ENCODE measurements at regions not wholly inside any gene's neighbourhood (a gene's known extent, or its start where the extent isn't known, plus 50 kb on each side); places are given as distances from the start of the nearest gene placed in this dataset.

DNA sequence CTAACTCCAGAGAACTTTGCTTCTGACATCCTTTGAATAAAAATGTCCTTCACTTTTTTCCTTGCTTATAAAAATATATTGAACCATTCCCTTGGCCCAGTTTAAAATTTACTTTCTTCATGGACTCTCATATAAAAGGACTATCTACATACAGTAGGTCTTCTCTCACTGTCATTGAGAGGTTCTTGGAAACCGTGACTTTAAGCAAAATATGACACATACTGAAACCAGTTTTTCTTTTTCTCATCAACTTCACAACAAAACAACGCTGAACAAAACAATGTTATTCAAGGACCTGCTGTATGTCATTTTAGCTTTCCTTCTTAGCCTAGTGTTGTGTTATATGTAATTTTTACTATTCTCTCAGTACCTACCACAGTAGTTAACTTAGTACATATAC lies 496.8 kb downstream of the CENPC start (continued):
- TF ChIP-seq, protein P1, sequence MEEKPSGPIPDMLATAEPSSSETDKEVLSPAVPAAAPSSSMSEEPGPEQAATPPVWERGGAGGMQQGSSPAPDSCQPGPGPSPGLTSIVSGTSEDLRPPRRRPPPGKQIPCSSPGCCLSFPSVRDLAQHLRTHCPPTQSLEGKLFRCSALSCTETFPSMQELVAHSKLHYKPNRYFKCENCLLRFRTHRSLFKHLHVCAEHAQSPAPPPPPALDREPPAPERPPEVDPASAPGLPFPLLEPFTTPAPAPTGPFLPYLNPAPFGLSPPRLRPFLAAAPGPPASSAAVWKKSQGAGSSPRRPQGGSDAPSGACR (CRISPR knock-in tag; IDR thresholded peaks at IDR 0.05) = no peak
- TF ChIP-seq MBNL3 (CRISPR knock-in tag; conservative IDR thresholded peaks at IDR 0.05) (no peak), ETV5 (CRISPR knock-in tag; IDR thresholded peaks at IDR 0.05; ENCODE audit: borderline replicate concordance) (no peak)
- TF ChIP-seq, protein P2, sequence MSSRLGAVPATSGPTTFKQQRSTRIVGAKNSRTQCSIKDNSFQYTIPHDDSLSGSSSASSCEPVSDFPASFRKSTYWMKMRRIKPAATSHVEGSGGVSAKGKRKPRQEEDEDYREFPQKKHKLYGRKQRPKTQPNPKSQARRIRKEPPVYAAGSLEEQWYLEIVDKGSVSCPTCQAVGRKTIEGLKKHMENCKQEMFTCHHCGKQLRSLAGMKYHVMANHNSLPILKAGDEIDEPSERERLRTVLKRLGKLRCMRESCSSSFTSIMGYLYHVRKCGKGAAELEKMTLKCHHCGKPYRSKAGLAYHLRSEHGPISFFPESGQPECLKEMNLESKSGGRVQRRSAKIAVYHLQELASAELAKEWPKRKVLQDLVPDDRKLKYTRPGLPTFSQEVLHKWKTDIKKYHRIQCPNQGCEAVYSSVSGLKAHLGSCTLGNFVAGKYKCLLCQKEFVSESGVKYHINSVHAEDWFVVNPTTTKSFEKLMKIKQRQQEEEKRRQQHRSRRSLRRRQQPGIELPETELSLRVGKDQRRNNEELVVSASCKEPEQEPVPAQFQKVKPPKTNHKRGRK (CRISPR knock-in tag; IDR thresholded peaks at IDR 0.05) = no peak

DNA sequence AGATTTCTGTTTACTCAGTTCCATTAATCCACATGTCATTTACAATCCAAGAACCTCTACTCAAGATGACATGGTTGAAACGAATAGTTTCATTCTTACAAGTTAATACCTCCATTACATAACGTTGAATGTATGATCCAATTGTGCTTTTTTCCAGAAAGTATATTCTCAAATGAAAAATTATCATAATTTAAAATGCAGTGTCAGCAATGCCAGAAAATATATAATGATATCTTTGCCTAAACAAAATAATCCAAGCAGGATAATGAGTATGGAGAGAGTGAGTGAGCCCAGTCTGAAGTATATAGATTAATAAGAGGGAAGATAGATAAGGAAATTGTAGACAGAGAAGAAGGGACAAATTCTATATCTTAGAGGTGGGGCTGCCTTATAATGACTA lies 505.0 kb downstream of the CENPC start:
- no peak for DNase-seq (ENCODE audit: low spot score)
- H3K9ac ChIP-seq (ENCODE audit: insufficient read depth, low read depth, low read length) = no peak overlapping the region
- WGBS (ENCODE audit: low lambda C conversion rate) = 1% methylated on average over 2 of the region's 2 CpGs
- FAIRE-seq = no peak
- no peaks in the 10 kb centered on the region for H3K36me3 ChIP-seq (replicated peaks in 1 of 2; ENCODE audit: control insufficient read depth in 1 of 2, insufficient read depth in 2 of 2, low read length in 2 of 2)
- intact Hi-C loops (cut with micrococcal nuclease; ENCODE audit: unreplicated experiment) (no loop called here), in situ Hi-C loops (cut with HindIII; ENCODE audit: extremely low pct_ligation_motif_present, low pct_unique_long_range_greater_than_20kb) (no loop called here)
- TF ChIP-seq PRMT3 (CRISPR knock-in tag; IDR thresholded peaks at IDR 0.05; ENCODE audit: borderline replicate concordance, low read depth) (no peak), KMT2A (CRISPR knock-in tag; IDR thresholded peaks at IDR 0.05) (no peak), RELA (CRISPR knock-in tag; IDR thresholded peaks at IDR 0.05) (no peak), MAFF (IDR thresholded peaks at IDR 0.05; ENCODE audit: low read depth, low read length) (peak; percentile 75), SAP130 (CRISPR knock-in tag; IDR thresholded peaks at IDR 0.05; ENCODE audit: low read depth) (no peak), MAFK (conservative IDR thresholded peaks at IDR 0.05 in 1 of 2, IDR thresholded peaks at IDR 0.05 in 1 of 2; ENCODE audit: low read length in 2 of 2) (peak in 1 of 2 experiments; percentile 83; a peak in 3 of 4 replicates)
- TF ChIP-seq, protein P3, sequence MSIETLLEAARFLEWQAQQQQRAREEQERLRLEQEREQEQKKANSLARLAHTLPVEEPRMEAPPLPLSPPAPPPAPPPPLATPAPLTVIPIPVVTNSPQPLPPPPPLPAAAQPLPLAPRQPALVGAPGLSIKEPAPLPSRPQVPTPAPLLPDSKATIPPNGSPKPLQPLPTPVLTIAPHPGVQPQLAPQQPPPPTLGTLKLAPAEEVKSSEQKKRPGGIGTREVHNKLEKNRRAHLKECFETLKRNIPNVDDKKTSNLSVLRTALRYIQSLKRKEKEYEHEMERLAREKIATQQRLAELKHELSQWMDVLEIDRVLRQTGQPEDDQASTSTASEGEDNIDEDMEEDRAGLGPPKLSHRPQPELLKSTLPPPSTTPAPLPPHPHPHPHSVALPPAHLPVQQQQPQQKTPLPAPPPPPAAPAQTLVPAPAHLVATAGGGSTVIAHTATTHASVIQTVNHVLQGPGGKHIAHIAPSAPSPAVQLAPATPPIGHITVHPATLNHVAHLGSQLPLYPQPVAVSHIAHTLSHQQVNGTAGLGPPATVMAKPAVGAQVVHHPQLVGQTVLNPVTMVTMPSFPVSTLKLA (IDR thresholded peaks at IDR 0.05) = no peak
- TF ChIP-seq, protein P4, sequence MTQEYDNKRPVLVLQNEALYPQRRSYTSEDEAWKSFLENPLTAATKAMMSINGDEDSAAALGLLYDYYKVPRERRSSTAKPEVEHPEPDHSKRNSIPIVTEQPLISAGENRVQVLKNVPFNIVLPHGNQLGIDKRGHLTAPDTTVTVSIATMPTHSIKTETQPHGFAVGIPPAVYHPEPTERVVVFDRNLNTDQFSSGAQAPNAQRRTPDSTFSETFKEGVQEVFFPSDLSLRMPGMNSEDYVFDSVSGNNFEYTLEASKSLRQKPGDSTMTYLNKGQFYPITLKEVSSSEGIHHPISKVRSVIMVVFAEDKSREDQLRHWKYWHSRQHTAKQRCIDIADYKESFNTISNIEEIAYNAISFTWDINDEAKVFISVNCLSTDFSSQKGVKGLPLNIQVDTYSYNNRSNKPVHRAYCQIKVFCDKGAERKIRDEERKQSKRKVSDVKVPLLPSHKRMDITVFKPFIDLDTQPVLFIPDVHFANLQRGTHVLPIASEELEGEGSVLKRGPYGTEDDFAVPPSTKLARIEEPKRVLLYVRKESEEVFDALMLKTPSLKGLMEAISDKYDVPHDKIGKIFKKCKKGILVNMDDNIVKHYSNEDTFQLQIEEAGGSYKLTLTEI (CRISPR knock-in tag; conservative IDR thresholded peaks at IDR 0.05) = no peak
- POLR2A ChIA-PET = no interaction called here
- BruUV-seq (replicated peaks) = no TSS peak
- no peaks in the 10 kb centered on the region for H4K20me1 ChIP-seq (ENCODE audit: insufficient read depth, low read length)
- H3K79me2 ChIP-seq (ENCODE audit: insufficient read depth, low read length) = no peaks in the 10 kb centered on the region
- H3K4me1 ChIP-seq (ENCODE audit: insufficient read depth, low read length) = no peaks in the 10 kb centered on the region
- H3K4me3 ChIP-seq (replicated peaks in 1 of 3; ENCODE audit: insufficient read depth in 1 of 3, low read depth in 2 of 3, low read length in 3 of 3) = no peak overlapping the region
- ATAC-seq = no peak
- H3K9me3 ChIP-seq (ENCODE audit: low read length) = peaks cover 8% of the 10 kb centered on the region
- H3K4me2 ChIP-seq (ENCODE audit: low read depth, low read length) = no peak overlapping the region
- H3K27me3 ChIP-seq (ENCODE audit: control insufficient read depth in 1 of 2, insufficient read depth in 2 of 2, low read length in 2 of 2) = no peaks in the 10 kb centered on the region
- no peak overlapping the region for H2AFZ ChIP-seq (ENCODE audit: low read length)
- no peak overlapping the region for H3K27ac ChIP-seq (ENCODE audit: extremely low read length, insufficient read depth, low read length)
- CTCF ChIA-PET (ENCODE audit: low intra/inter-chr PET ratio, low total read pairs) = no interaction called here

Data from HepG2 (cell line).